CD8-positive, alpha-beta memory T cell (primary cell): ENCODE measurements at regions not wholly inside any gene's neighbourhood (a gene's known extent, or its start where the extent isn't known, plus 50 kb on each side); places are given as distances from the start of the nearest gene placed in this dataset.

Source experiments
- CTCF ChIA-PET: fragments of 350-600 bp; sonication (Branson Sonifier 250); formaldehyde crosslinking; loops from one replicate; lab custom pipeline; 2021; ENCODE audit warnings: antibody characterized with exemption; lab: Charles Lee
- POLR2A ChIA-PET: fragments of 350-600 bp; sonication (Branson Sonifier 250); formaldehyde crosslinking; loops from one replicate; lab custom pipeline; 2021; ENCODE audit warnings: antibody characterized with exemption; lab: Charles Lee
- DNase-seq, 5 donors: peaks; one replicate each; pipeline versions ENCODE4 v3.0.0 to v3.0.0-alpha.2; 2020 to 2022; ENCODE audit warnings: mixed read lengths in 1 of 5
- H3K27ac ChIP-seq: one replicate; pipeline ENCODE4 v1.7.0; 2013; ENCODE audit warnings: low read depth, mild to moderate bottlenecking, low read length, moderate library complexity
- H3K27me3 ChIP-seq: 2 replicates; pipeline ENCODE4 v1.7.0; 2013; ENCODE audit warnings: low read length, mild to moderate bottlenecking; ENCODE audit not compliant: insufficient read depth, poor library complexity, severe bottlenecking
- H3K36me3 ChIP-seq: 2 replicates; pipeline ENCODE4 v1.7.0; 2013; ENCODE audit warnings: mild to moderate bottlenecking, low read length, moderate library complexity; ENCODE audit not compliant: insufficient read depth
- H3K4me1 ChIP-seq: 2 replicates; pipeline ENCODE4 v1.7.0; 2013; ENCODE audit warnings: mild to moderate bottlenecking, low read length, moderate library complexity; ENCODE audit not compliant: insufficient read depth
- H3K4me3 ChIP-seq: 2 replicates; pipeline ENCODE4 v1.7.0; 2013; ENCODE audit warnings: mild to moderate bottlenecking, low read length
- H3K9me3 ChIP-seq: 2 replicates; pipeline ENCODE4 v1.7.0; 2013; ENCODE audit warnings: mild to moderate bottlenecking, low read length
- H3K27ac Mint-ChIP-seq, 8 donors: one replicate each; pipeline ENCODE4 v1.8.0; 2020 to 2021; ENCODE audit warnings: mixed read lengths in 8 of 8, mild to moderate bottlenecking in 6 of 8, inconsistent platforms in 3 of 8, moderate library complexity in 3 of 8
- H3K27me3 Mint-ChIP-seq, 2 donors: one replicate each; pipeline ENCODE4 v1.8.0; 2020 to 2021; ENCODE audit warnings: mixed read lengths in 2 of 2, mild to moderate bottlenecking in 1 of 2, moderate library complexity in 1 of 2
- H3K36me3 Mint-ChIP-seq, 3 donors: one replicate each; pipeline ENCODE4 v1.8.0; 2020 to 2021; ENCODE audit warnings: mixed read lengths in 3 of 3, inconsistent platforms in 1 of 3, mild to moderate bottlenecking in 1 of 3
- H3K4me1 Mint-ChIP-seq, 3 donors: one replicate each; pipeline ENCODE4 v1.8.0; 2020 to 2021; ENCODE audit warnings: mixed read lengths in 3 of 3, inconsistent platforms in 1 of 3, mild to moderate bottlenecking in 1 of 3
- H3K4me3 Mint-ChIP-seq, 7 donors: one replicate each; pipeline ENCODE4 v1.8.0; 2020 to 2021; ENCODE audit warnings: mixed read lengths in 7 of 7, mild to moderate bottlenecking in 6 of 7, moderate library complexity in 4 of 7, inconsistent platforms in 2 of 7
- H3K9me3 Mint-ChIP-seq, 5 donors: one replicate each; pipeline ENCODE4 v1.8.0; 2020 to 2022; ENCODE audit warnings: mixed read lengths in 5 of 5, mild to moderate bottlenecking in 3 of 5, moderate library complexity in 2 of 5, inconsistent platforms in 1 of 5

- ChIA-PET POLR2A (no interaction called here), CTCF (no interaction called here)
- H3K27me3 ChIP-seq, result no peaks in the 10 kb centered on the region
- Mint-ChIP-seq H3K27ac (no peak overlapping the region), H3K9me3 (peaks cover 0 to 12% (median 4%) of the 10 kb centered on the region in 5 donors), H3K27me3 (no peaks in the 10 kb centered on the region), H3K4me1 (no peaks in the 10 kb centered on the region), H3K4me3 (no peak overlapping the region), H3K36me3 (no peaks in the 10 kb centered on the region)
- no peak for DNase-seq
- H3K36me3 ChIP-seq, result no peaks in the 10 kb centered on the region
- H3K27ac ChIP-seq, result no peak overlapping the region
- no peaks in the 10 kb centered on the region for H3K4me1 ChIP-seq
- no peak overlapping the region for H3K4me3 ChIP-seq
- H3K9me3 ChIP-seq, result no peaks in the 10 kb centered on the region
Observed at GRCh38 chr3:22922317-22922716, 280.8 kb upstream of the UBE2E2 start.

DNA sequence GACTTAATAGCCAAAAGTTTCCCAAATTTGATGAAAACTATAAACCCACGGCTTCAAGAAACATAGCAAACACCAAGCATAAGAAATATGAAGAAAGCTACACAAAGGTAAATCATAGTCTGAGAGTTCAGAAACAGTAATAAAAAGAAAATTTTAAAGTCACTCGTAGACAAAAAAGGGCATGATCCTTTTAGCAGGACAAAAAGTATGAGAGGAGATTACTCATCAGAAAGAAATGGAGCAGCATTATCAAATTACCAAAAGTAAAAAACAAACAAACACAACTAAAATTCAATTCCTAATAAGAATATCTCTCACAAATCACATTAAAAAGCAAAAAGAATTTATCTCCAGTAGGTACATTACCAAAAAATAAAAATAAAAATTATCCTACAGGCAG lies 279.4 kb upstream of the UBE2E2 start:
- no peak overlapping the region for H3K4me3 ChIP-seq
- Mint-ChIP-seq H3K4me1 (no peaks in the 10 kb centered on the region), H3K4me3 (no peak overlapping the region), H3K27ac (no peak overlapping the region), H3K9me3 (peaks cover 0 to 16% (median 4%) of the 10 kb centered on the region in 5 donors), H3K27me3 (no peaks in the 10 kb centered on the region), H3K36me3 (no peaks in the 10 kb centered on the region)
- no peaks in the 10 kb centered on the region for H3K27me3 ChIP-seq
- no peak overlapping the region for H3K27ac ChIP-seq
- no peaks in the 10 kb centered on the region for H3K9me3 ChIP-seq
- H3K36me3 ChIP-seq, result no peaks in the 10 kb centered on the region
- H3K4me1 ChIP-seq, result no peaks in the 10 kb centered on the region
- no peak for DNase-seq
- ChIA-PET CTCF (no interaction called here), POLR2A (no interaction called here)

DNA sequence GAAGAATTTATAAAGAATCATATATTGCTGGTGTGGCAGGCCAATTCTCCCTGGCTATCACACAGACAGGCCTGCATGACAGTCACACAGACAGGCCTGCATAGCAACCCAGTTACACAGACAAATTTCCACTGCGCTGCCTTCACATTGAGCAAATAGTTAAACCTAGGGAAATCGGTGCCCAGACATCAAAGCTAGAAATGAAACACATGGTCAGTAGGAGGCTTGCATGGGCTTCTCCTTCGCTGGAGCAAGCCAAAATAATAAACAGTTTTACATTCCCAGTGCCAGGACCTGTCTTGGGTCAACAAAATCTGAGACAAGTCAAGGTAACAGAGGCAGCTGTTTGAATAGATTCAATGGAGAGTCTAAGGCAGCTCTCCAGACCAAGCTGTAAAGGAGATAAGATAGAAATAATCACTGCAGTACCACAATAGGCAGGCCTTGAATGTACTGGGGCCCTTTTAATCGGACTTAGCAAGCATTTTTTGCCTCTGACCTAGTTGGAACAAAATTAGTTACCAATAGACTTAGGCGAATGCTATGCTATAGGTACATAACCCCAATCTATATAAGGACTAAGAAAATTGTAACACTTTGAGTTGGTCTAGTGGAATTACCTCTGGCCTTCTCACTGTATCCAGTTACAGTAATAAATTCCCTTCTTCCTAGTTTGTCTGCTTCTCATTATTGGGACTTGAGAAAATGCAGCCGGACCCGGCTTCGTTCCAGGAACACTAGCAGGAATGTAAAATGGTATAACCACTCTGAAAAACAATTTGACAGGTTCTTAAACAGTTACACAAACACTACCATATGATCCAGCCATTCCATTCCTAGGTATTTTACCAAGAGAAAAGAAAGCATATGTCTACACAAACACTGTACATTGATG lies 274.7 kb upstream of the UBE2E2 start:
- Mint-ChIP-seq H3K9me3 (peaks cover 0 to 21% (median 3%) of the 10 kb centered on the region in 5 donors), H3K36me3 (no peaks in the 10 kb centered on the region), H3K27me3 (no peaks in the 10 kb centered on the region), H3K4me3 (no peak overlapping the region), H3K4me1 (no peaks in the 10 kb centered on the region), H3K27ac (no peak overlapping the region)
- CTCF ChIA-PET, result no interaction called here
- Histone ChIP-seq H3K4me3 (no peak overlapping the region), H3K27ac (no peak overlapping the region), H3K27me3 (no peaks in the 10 kb centered on the region), H3K36me3 (no peaks in the 10 kb centered on the region), H3K9me3 (no peaks in the 10 kb centered on the region), H3K4me1 (no peaks in the 10 kb centered on the region)
- no peak for DNase-seq
- POLR2A ChIA-PET, result no interaction called here

DNA sequence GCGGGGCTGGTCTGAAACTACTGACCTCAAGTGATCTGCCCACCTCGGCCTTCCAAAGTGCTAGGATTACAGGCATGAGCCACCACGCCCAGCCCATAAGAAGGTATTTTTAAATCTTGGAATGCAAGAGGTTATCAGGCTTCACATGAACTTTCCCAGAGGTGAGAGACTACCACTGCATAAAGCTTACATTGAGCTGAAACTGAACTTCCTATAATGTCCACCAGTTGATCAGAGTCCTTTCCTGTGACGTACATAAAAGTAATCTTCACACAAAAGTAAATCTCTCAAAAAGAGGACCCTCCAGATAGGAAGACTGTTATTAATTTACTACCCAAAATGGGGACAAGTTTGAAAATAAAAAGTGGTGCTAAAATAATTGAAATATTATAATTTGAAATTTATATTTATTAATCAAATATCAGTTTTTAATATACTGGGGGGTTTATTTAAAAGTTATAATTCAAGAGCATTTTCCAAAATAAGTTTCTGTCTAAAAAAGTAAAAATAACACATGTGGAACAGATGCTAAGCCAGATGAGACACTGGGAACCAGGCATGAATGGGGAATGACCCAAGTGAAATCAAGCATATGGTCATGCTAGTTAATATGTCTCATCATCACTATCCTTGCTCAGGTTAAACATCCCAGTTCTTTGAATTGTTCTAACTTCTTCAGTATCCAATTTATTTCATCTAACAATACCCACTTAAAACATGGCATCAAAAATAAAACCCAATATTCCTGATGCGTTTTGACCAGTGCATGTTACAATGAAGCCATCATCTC lies 269.9 kb upstream of the UBE2E2 start:
- Mint-ChIP-seq H3K4me1 (no peaks in the 10 kb centered on the region), H3K36me3 (no peaks in the 10 kb centered on the region), H3K27ac (no peak overlapping the region), H3K4me3 (no peak overlapping the region), H3K9me3 (peaks cover 0 to 10% (median 3%) of the 10 kb centered on the region in 5 donors), H3K27me3 (no peaks in the 10 kb centered on the region)
- H3K4me3 ChIP-seq, result no peak overlapping the region
- no peaks in the 10 kb centered on the region for H3K9me3 ChIP-seq
- H3K27me3 ChIP-seq, result no peaks in the 10 kb centered on the region
- H3K27ac ChIP-seq, result no peak overlapping the region
- ChIA-PET POLR2A (no interaction called here), CTCF (no interaction called here)
- H3K4me1 ChIP-seq, result no peaks in the 10 kb centered on the region
- no peaks in the 10 kb centered on the region for H3K36me3 ChIP-seq
- DNase-seq, result no peak

GRCh38 chr3:22933841-22934116 lies 269.3 kb upstream of the UBE2E2 start:
- Mint-ChIP-seq H3K27ac (no peak overlapping the region), H3K9me3 (peaks cover 0 to 10% (median 3%) of the 10 kb centered on the region in 5 donors), H3K4me1 (no peaks in the 10 kb centered on the region), H3K4me3 (no peak overlapping the region), H3K36me3 (no peaks in the 10 kb centered on the region), H3K27me3 (no peaks in the 10 kb centered on the region)
- Histone ChIP-seq H3K9me3 (no peaks in the 10 kb centered on the region), H3K27ac (no peak overlapping the region), H3K4me3 (no peak overlapping the region), H3K36me3 (no peaks in the 10 kb centered on the region), H3K4me1 (no peaks in the 10 kb centered on the region), H3K27me3 (no peaks in the 10 kb centered on the region)
- ChIA-PET POLR2A (no interaction called here), CTCF (no interaction called here)
- no peak for DNase-seq

DNA sequence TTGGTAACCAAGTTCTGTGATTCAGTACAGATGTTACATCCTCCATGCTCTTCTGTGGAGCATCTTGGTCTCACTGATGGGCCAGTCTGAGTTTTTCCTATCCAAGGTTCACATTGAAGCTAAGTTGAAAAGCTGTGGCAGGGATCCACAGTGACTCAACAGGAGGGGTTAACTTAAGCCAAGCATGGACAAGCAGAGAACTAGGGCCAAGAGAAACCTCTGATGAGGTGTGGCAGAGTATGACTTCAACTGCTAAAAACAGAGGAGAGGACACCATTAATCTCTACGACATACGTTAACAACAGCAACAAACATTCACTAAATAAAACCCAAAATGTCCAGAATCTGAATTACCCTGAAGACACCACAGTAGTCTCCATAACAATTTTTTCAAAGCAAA lies 268.1 kb upstream of the UBE2E2 start:
- H3K4me3 Mint-ChIP-seq, result no peak overlapping the region
- no peaks in the 10 kb centered on the region for H3K27me3 ChIP-seq
- H3K27ac Mint-ChIP-seq, result no peak overlapping the region
- ChIA-PET POLR2A (no interaction called here), CTCF (no interaction called here)
- H3K9me3 Mint-ChIP-seq, result peaks cover 0 to 9% (median 3%) of the 10 kb centered on the region in 5 donors
- no peaks in the 10 kb centered on the region for H3K27me3 Mint-ChIP-seq
- no peaks in the 10 kb centered on the region for H3K9me3 ChIP-seq
- no peak overlapping the region for H3K27ac ChIP-seq
- H3K36me3 ChIP-seq, result no peaks in the 10 kb centered on the region
- H3K4me1 ChIP-seq, result no peaks in the 10 kb centered on the region
- no peak for DNase-seq
- H3K4me1 Mint-ChIP-seq, result no peaks in the 10 kb centered on the region
- H3K36me3 Mint-ChIP-seq, result no peaks in the 10 kb centered on the region
- no peak overlapping the region for H3K4me3 ChIP-seq

DNA sequence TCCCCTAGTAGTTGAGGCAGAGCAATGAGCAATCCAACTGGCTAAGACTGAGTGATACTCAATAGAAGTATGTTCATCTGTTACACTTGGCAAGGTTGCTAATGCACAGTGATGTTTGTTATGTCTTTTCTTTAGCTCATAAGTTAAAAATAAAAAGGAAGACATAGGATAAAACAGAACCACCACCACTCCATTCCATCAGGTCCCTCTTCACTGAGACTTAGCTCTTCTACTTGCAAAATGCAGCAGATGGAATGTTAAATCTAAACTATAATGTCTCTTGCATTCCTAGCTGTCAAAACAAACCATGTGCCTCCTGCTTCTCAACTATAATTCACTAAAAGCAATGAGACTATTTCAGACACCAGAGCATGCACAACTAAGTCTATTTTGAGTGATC lies 265.6 kb upstream of the UBE2E2 start:
- H3K27ac Mint-ChIP-seq, result no peak overlapping the region
- ChIA-PET CTCF (interaction anchor here (1.0 kb wide), 1 partner anchor 10 kb away, joined by 3 read pairs; no protein-coding TSS in a partner anchor), POLR2A (no interaction called here)
- no peaks in the 10 kb centered on the region for H3K27me3 ChIP-seq
- H3K4me3 Mint-ChIP-seq, result no peak overlapping the region
- no peak overlapping the region for H3K27ac ChIP-seq
- no peaks in the 10 kb centered on the region for H3K4me1 Mint-ChIP-seq
- H3K36me3 ChIP-seq, result no peaks in the 10 kb centered on the region
- H3K4me3 ChIP-seq, result no peak overlapping the region
- no peaks in the 10 kb centered on the region for H3K27me3 Mint-ChIP-seq
- no peaks in the 10 kb centered on the region for H3K36me3 Mint-ChIP-seq
- H3K9me3 Mint-ChIP-seq, result peaks cover 0 to 11% (median 1%) of the 10 kb centered on the region in 5 donors
- H3K4me1 ChIP-seq, result no peaks in the 10 kb centered on the region
- DNase-seq, result no peak
- H3K9me3 ChIP-seq, result no peaks in the 10 kb centered on the region

DNA sequence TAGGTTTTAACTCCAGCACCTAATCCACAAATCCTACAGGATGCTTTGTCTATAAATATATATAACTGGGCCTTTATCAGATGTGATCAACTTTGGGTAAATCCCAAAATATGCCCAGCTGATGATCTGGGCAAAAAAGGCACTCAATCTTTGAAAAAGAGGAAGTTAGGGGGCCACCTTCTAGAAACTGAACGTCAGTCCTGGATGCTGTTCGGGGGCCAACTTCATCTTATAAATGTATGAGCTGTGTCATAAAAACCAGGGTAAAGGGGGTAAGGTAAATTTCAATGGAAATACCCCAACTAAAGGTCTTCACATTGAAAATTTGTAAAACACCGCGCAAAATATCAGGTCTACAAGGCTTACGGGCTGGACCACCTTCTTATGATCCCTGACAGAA lies 264.4 kb upstream of the UBE2E2 start:
- H3K4me3 Mint-ChIP-seq, result no peak overlapping the region
- Histone ChIP-seq H3K27me3 (no peaks in the 10 kb centered on the region), H3K36me3 (no peaks in the 10 kb centered on the region), H3K27ac (no peak overlapping the region), H3K4me1 (no peaks in the 10 kb centered on the region), H3K9me3 (no peaks in the 10 kb centered on the region), H3K4me3 (no peak overlapping the region)
- no peak overlapping the region for H3K27ac Mint-ChIP-seq
- ChIA-PET POLR2A (no interaction called here), CTCF (no interaction called here)
- no peak for DNase-seq
- H3K36me3 Mint-ChIP-seq, result no peaks in the 10 kb centered on the region
- H3K27me3 Mint-ChIP-seq, result no peaks in the 10 kb centered on the region
- H3K9me3 Mint-ChIP-seq, result peaks cover 0 to 11% (median 1%) of the 10 kb centered on the region in 5 donors
- H3K4me1 Mint-ChIP-seq, result no peaks in the 10 kb centered on the region
